RWPE2 (cell line): ENCODE measurements at regions not wholly inside any gene's neighbourhood (a gene's known extent, or its start where the extent isn't known, plus 50 kb on each side); places are given as distances from the start of the nearest gene placed in this dataset.
"Not testable (repeated sequence)": the region's sequence is repeated elsewhere in the genome, so short reads cannot be mapped to it uniquely, and the experiment has no call there.

Source experiments
- ATAC-seq: fragments of 200-7000 bp; cut with Tn5 transposase; 3 replicates; pipeline ENCODE4 v1.9.1; 2021; ENCODE audit warnings: low read depth
- DNase-seq: peaks from one replicate; pipeline ENCODE4 v3.0.0-alpha.2; 2020; ENCODE audit warnings: low spot score
- H3K27ac ChIP-seq: fragments of 450-650 bp; 2 replicates; pipeline ENCODE4 v1.5.1; 2017; ENCODE audit warnings: mild to moderate bottlenecking; ENCODE audit not compliant: poor library complexity, severe bottlenecking
- H3K27me3 ChIP-seq: fragments of 250-450 bp; sonication (Bioruptor Pico); 2 replicates; pipeline ENCODE4 v1.5.1; 2021; ENCODE audit warnings: mild to moderate bottlenecking, moderate library complexity; ENCODE audit not compliant: insufficient read depth, poor library complexity, severe bottlenecking
- H3K36me3 ChIP-seq: fragments of 250-450 bp; sonication (Bioruptor Pico); 2 replicates; pipeline ENCODE4 v1.5.1; 2020; ENCODE audit warnings: low read depth, mild to moderate bottlenecking, moderate library complexity
- H3K4me1 ChIP-seq: fragments of 250-450 bp; sonication (Bioruptor Pico); 2 replicates; pipeline ENCODE4 v1.5.1; 2021; ENCODE audit warnings: mild to moderate bottlenecking, moderate library complexity; ENCODE audit not compliant: insufficient read depth, poor library complexity, severe bottlenecking
- H3K4me3 ChIP-seq: fragments of 250-450 bp; sonication (Bioruptor Pico); 2 replicates; pipeline ENCODE4 v1.5.1; 2021; ENCODE audit warnings: mild to moderate bottlenecking, moderate library complexity; ENCODE audit not compliant: severe bottlenecking
- H3K9me3 ChIP-seq: fragments of 250-450 bp; sonication (Bioruptor Pico); 2 replicates; pipeline ENCODE4 v1.5.1; 2021; ENCODE audit warnings: mild to moderate bottlenecking, moderate library complexity; ENCODE audit not compliant: severe bottlenecking
- TF ChIP-seq, protein P1 (sequence below): fragments of 450-650 bp; IDR thresholded peaks from one replicate; pipeline ENCODE4 v1.5.1; 2017; ENCODE audit warnings: mild to moderate bottlenecking, moderate library complexity; ENCODE audit not compliant: poor library complexity, severe bottlenecking

DNA sequence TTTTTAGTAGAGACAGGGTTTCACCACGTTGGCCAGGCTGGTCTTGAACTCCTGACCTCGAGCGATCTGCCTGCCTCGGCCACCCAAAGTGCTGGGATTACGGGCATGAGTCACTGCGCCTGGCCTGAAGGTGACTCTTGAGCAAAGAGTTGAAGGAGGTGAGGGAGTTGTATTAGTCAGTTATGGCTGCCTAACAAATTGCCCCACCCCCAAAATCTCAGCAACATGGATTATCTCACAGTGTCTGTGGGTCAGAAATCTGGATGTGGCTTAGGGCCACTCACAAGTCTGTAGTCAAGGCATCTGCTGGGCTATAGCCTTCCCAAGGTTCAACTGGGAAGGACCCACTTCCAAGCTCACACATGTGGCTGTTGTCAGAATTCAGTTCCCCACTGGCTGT lies 52.8 kb upstream of the ADGRE5 start:
- no peaks in the 10 kb centered on the region for H3K36me3 ChIP-seq
- DNase-seq = no peak
- no peaks in the 10 kb centered on the region for H3K4me1 ChIP-seq
- H3K4me3 ChIP-seq = no peak overlapping the region
- TF ChIP-seq, protein P1, sequence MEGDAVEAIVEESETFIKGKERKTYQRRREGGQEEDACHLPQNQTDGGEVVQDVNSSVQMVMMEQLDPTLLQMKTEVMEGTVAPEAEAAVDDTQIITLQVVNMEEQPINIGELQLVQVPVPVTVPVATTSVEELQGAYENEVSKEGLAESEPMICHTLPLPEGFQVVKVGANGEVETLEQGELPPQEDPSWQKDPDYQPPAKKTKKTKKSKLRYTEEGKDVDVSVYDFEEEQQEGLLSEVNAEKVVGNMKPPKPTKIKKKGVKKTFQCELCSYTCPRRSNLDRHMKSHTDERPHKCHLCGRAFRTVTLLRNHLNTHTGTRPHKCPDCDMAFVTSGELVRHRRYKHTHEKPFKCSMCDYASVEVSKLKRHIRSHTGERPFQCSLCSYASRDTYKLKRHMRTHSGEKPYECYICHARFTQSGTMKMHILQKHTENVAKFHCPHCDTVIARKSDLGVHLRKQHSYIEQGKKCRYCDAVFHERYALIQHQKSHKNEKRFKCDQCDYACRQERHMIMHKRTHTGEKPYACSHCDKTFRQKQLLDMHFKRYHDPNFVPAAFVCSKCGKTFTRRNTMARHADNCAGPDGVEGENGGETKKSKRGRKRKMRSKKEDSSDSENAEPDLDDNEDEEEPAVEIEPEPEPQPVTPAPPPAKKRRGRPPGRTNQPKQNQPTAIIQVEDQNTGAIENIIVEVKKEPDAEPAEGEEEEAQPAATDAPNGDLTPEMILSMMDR = no peak
- no peaks in the 10 kb centered on the region for H3K9me3 ChIP-seq
- H3K27ac ChIP-seq = no peak overlapping the region
- ATAC-seq = no peak
- H3K27me3 ChIP-seq = no peaks in the 10 kb centered on the region

DNA sequence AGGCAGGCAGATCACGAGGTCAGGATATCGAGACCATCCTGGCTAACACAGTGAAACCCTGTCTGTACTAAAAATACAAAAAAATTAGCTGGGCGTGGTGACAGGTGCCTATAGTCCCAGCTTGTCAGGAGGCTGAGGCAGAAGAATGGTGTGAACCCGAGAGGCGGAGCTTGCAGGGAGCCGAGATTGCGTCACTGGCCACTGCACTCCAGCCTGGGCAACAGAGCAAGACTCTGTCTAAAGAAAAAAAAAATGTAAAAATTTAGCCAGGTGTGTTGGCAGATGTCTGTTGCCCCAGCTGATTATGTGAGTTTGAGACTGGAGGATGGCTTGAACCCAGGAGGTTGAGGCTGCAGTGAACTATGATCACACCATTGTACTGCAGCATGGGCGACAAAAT lies 54.2 kb upstream of the ADGRE5 start:
- ATAC-seq, H3K27me3 ChIP-seq, H3K4me3 ChIP-seq, H3K27ac ChIP-seq, H3K36me3 ChIP-seq, DNase-seq, H3K9me3 ChIP-seq, H3K4me1 ChIP-seq: not testable (repeated sequence)

DNA sequence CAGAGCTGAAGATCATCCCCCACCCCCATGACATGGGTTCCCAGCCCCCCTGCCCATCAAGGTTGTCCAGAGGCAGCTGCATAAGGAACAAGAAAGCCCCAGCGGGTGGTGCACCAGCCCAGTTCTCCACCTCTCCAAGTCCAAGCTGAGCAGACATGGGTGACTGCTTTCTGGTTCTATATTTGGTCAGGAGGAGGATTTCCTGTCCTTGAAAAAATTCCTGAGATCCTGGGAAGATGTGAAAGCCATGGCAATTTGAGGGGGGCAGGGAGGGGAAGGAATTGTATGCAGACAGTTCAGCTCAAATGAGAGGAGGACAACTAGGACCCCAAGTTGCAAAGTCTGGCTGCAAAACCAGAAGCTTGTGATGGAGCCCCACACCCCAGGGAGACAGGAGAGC lies 55.4 kb upstream of the ADGRE5 start:
- no peaks in the 10 kb centered on the region for H3K4me1 ChIP-seq
- H3K27ac ChIP-seq = no peak overlapping the region
- no peak for DNase-seq
- H3K9me3 ChIP-seq = no peaks in the 10 kb centered on the region
- H3K36me3 ChIP-seq = no peaks in the 10 kb centered on the region
- H3K27me3 ChIP-seq = no peaks in the 10 kb centered on the region
- no peak for ATAC-seq
- no peak overlapping the region for H3K4me3 ChIP-seq
- TF ChIP-seq, protein P1 = no peak

DNA sequence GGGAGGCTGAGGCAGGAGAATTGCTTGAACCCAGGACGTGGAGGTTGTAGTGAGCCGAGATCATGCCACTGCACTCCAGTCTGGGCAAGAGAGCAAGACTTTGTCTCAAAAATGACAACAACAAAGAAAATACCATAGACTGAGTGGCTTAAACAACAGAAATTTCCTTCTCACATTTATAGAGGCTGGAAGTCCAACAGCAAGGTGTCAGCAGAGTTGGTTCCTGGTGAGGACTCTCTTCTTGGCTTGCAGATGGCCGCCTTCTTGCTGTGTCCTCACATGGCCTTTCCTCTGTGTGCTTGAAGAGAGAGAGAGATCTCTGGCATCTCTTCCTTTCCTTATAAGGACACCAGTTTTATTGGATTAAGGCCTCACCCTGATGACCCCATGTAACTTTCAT lies 56.1 kb upstream of the ADGRE5 start:
- Histone ChIP-seq H3K27me3 (no peaks in the 10 kb centered on the region), H3K9me3 (no peaks in the 10 kb centered on the region), H3K4me3 (no peak overlapping the region), H3K27ac (no peak overlapping the region), H3K36me3 (no peaks in the 10 kb centered on the region), H3K4me1 (no peaks in the 10 kb centered on the region)
- ATAC-seq (no peak), DNase-seq (no peak)
- TF ChIP-seq, protein P1 = no peak

DNA sequence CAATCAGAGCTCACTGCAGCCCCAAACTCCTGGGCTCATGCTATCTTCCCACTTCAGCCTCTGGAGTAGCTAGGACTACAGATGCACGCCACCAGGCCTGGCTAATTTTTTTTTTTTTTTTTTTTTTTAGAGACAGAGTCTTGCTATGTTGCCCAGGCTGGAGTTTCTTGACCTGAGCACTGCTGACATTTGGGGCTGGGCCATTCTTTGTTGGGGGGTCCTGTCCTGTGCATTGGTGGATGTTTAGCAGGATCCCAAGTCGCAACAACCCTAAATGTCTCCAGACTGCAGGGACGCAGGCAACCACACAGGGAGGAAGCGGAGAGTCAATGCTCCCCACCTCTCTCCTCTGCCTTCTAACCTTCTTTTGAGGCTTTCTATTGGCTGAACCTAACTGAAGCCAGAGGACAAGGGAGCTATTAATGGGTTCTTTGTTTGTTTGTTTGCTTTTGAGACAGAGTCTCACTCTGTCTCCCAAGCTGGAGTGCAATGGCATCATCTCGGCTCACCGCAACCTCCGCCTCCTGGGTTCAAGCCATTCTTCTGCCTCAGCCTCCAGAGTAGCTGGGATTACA lies 58.3 kb upstream of the ADGRE5 start:
- TF ChIP-seq, protein P1 = no peak

More for the DNA sequence above, 58.3 kb upstream of the ADGRE5 start:
- H3K9me3 ChIP-seq = no peaks in the 10 kb centered on the region
- ATAC-seq (no peak), DNase-seq (no peak)
- no peaks in the 10 kb centered on the region for H3K27me3 ChIP-seq
- H3K4me1 ChIP-seq = no peaks in the 10 kb centered on the region
- H3K27ac ChIP-seq = no peak overlapping the region
- H3K36me3 ChIP-seq = no peaks in the 10 kb centered on the region
- no peak overlapping the region for H3K4me3 ChIP-seq
